Astrocyte (in vitro differentiated cells and primary cell): ENCODE measurements at regions not wholly inside any gene's neighbourhood (a gene's known extent, or its start where the extent isn't known, plus 50 kb on each side); places are given as distances from the start of the nearest gene placed in this dataset.

Experiments
- DNase-seq: peaks from one replicate; pipeline ENCODE4 v3.0.0-alpha.2; 2010; ENCODE audit warnings: low read depth
- FAIRE-seq: peaks from 2 replicates; lab custom pipeline; 2011; peaks lifted over from hg19 to GRCh38; lab: Jason Lieb, UNC
- H2AFZ ChIP-seq: 2 replicates; pipeline ENCODE4 v1.6.0; 2012; ENCODE audit warnings: low read depth, low read length, inconsistent platforms
- H3K27ac ChIP-seq: 2 replicates; pipeline ENCODE4 v1.5.1; 2011; ENCODE audit warnings: low read depth, low read length, inconsistent platforms
- H3K27me3 ChIP-seq: 2 replicates; pipeline ENCODE4 v1.6.0; 2011; ENCODE audit warnings: low read length, inconsistent platforms; ENCODE audit not compliant: insufficient read depth
- H3K36me3 ChIP-seq: 2 replicates; pipeline ENCODE4 v1.5.1; 2011; ENCODE audit warnings: low read length, inconsistent platforms; ENCODE audit not compliant: insufficient read depth
- H3K4me1 ChIP-seq: 2 replicates; pipeline ENCODE4 v1.5.1; 2011; ENCODE audit warnings: low read length, inconsistent platforms; ENCODE audit not compliant: insufficient read depth
- H3K4me2 ChIP-seq: 2 replicates; pipeline ENCODE4 v1.6.0; 2012; ENCODE audit warnings: low read length, inconsistent platforms
- H3K4me3 ChIP-seq: 2 replicates; pipeline ENCODE4 v1.5.1; 2011; ENCODE audit warnings: low read depth, mild to moderate bottlenecking, low read length, inconsistent platforms; ENCODE audit not compliant: insufficient read depth
- H3K79me2 ChIP-seq: 2 replicates; pipeline ENCODE4 v1.6.0; 2012; ENCODE audit warnings: mild to moderate bottlenecking, low read length, inconsistent platforms; ENCODE audit not compliant: insufficient read depth
- H3K9ac ChIP-seq: 2 replicates; pipeline ENCODE4 v1.6.0; 2012; ENCODE audit warnings: mild to moderate bottlenecking, low read length, inconsistent platforms
- H3K9me3 ChIP-seq: 2 replicates; pipeline ENCODE4 v1.5.1; 2012; ENCODE audit warnings: low read depth, mild to moderate bottlenecking, low read length, inconsistent platforms; ENCODE audit not compliant: insufficient read depth
- H4K20me1 ChIP-seq: 2 replicates; pipeline ENCODE4 v1.6.0; 2012; ENCODE audit warnings: low read length, inconsistent platforms; ENCODE audit not compliant: insufficient read depth
- H3K27ac Mint-ChIP-seq: one replicate; pipeline ENCODE4 v1.8.0; 2021; ENCODE audit warnings: mild to moderate bottlenecking, mixed read lengths; ENCODE audit not compliant: unreplicated experiment
- H3K27me3 Mint-ChIP-seq: one replicate; pipeline ENCODE4 v1.8.0; 2021; ENCODE audit warnings: low read depth, mixed read lengths; ENCODE audit not compliant: unreplicated experiment
- H3K36me3 Mint-ChIP-seq: one replicate; pipeline ENCODE4 v1.8.0; 2021; ENCODE audit warnings: low read depth, mixed read lengths; ENCODE audit not compliant: unreplicated experiment
- H3K4me1 Mint-ChIP-seq: one replicate; pipeline ENCODE4 v1.8.0; 2021; ENCODE audit warnings: low read depth, mixed read lengths; ENCODE audit not compliant: unreplicated experiment
- H3K4me3 Mint-ChIP-seq: one replicate; pipeline ENCODE4 v1.8.0; 2021; ENCODE audit warnings: mild to moderate bottlenecking, moderate library complexity, mixed read lengths; ENCODE audit not compliant: unreplicated experiment
- H3K9me3 Mint-ChIP-seq: one replicate; pipeline ENCODE4 v1.8.0; 2021; ENCODE audit warnings: mild to moderate bottlenecking, mixed read lengths; ENCODE audit not compliant: unreplicated experiment
- EZH2 ChIP-seq: IDR thresholded peaks from 2 replicates; pipeline ENCODE4 v1.6.1; 2012; ENCODE audit warnings: mild to moderate bottlenecking, low read length, inconsistent platforms; ENCODE audit not compliant: insufficient read depth
- TF ChIP-seq, protein P1 (sequence below): IDR thresholded peaks from 2 replicates; pipeline ENCODE4 v1.5.1; 2011; ENCODE audit warnings: low read depth, mild to moderate bottlenecking, inconsistent platforms, low read length, moderate library complexity; ENCODE audit not compliant: insufficient read depth

DNA sequence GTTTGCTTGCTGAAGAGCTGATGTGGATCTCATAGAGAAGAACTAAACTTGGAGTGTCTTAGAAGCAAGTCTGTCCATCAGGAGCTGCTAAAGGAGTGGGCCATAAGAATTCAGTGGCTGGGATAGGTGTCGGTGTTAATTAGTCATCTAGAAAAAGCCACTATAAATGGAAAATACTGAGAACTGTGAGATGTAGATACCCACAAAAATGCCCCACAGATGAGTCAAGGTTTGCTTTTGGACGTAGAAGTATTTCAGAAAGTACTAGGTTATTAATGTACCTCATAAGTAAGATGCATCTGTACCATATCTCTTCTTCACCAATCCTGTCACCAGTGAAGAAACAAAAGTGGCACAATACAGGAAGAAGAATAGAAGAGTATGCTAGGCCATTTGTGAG lies 530.9 kb upstream of the TGFBR2 start:
- Mint-ChIP-seq H3K27me3 (peaks cover 1% of the 10 kb centered on the region), H3K36me3 (no peaks in the 10 kb centered on the region), H3K4me1 (peaks cover 4% of the 10 kb centered on the region), H3K9me3 (peaks cover 7% of the 10 kb centered on the region), H3K27ac (peak overlapping the region; percentile 19), H3K4me3 (no peak overlapping the region)
- Histone ChIP-seq H3K27me3 (no peaks in the 10 kb centered on the region), H3K27ac (no peak overlapping the region), H4K20me1 (no peaks in the 10 kb centered on the region), H3K9ac (no peak overlapping the region), H3K4me1 (no peaks in the 10 kb centered on the region), H3K4me3 (no peak overlapping the region), H3K4me2 (no peak overlapping the region), H3K9me3 (no peaks in the 10 kb centered on the region), H3K36me3 (no peaks in the 10 kb centered on the region), H2AFZ (no peak overlapping the region), H3K79me2 (no peaks in the 10 kb centered on the region)
- no peak for TF ChIP-seq EZH2
- FAIRE-seq (no peak), DNase-seq (peak; percentile 29)

DNA sequence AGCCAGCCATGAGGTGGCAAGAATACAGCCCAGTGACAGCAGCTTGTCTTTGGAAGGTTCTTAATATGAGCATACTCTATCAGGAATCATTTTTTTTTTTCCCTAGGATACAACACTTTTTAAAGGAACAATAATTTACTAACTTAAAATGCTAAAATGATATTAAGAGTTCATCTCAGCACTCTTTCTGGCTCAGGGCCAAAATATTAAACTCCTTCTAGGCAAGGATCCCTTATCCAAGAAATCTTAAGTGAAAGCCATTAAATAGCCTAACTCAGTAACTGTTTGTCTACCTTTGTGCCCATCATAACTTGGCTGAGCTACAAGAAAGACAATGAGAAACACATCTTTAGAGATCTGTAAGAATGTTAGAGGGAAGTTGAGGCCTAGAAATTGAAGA lies 529.5 kb upstream of the TGFBR2 start:
- no peaks in the 10 kb centered on the region for H3K27me3 ChIP-seq
- H3K9ac ChIP-seq = no peak overlapping the region
- no peak for FAIRE-seq
- no peaks in the 10 kb centered on the region for H3K79me2 ChIP-seq
- no peak overlapping the region for H2AFZ ChIP-seq
- H3K4me3 Mint-ChIP-seq = no peak overlapping the region
- H3K27me3 Mint-ChIP-seq = peaks cover 7% of the 10 kb centered on the region
- no peaks in the 10 kb centered on the region for H3K36me3 ChIP-seq
- H3K4me1 ChIP-seq = no peaks in the 10 kb centered on the region
- no peaks in the 10 kb centered on the region for H4K20me1 ChIP-seq
- peaks cover 4% of the 10 kb centered on the region for H3K4me1 Mint-ChIP-seq
- H3K4me2 ChIP-seq = no peak overlapping the region
- no peak overlapping the region for H3K4me3 ChIP-seq
- no peak overlapping the region for H3K27ac Mint-ChIP-seq
- H3K27ac ChIP-seq = no peak overlapping the region
- peaks cover 7% of the 10 kb centered on the region for H3K9me3 Mint-ChIP-seq
- H3K9me3 ChIP-seq = no peaks in the 10 kb centered on the region
- DNase-seq = no peak
- no peaks in the 10 kb centered on the region for H3K36me3 Mint-ChIP-seq
- TF ChIP-seq, protein P1, sequence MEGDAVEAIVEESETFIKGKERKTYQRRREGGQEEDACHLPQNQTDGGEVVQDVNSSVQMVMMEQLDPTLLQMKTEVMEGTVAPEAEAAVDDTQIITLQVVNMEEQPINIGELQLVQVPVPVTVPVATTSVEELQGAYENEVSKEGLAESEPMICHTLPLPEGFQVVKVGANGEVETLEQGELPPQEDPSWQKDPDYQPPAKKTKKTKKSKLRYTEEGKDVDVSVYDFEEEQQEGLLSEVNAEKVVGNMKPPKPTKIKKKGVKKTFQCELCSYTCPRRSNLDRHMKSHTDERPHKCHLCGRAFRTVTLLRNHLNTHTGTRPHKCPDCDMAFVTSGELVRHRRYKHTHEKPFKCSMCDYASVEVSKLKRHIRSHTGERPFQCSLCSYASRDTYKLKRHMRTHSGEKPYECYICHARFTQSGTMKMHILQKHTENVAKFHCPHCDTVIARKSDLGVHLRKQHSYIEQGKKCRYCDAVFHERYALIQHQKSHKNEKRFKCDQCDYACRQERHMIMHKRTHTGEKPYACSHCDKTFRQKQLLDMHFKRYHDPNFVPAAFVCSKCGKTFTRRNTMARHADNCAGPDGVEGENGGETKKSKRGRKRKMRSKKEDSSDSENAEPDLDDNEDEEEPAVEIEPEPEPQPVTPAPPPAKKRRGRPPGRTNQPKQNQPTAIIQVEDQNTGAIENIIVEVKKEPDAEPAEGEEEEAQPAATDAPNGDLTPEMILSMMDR = no peak
- no peak for TF ChIP-seq EZH2

DNA sequence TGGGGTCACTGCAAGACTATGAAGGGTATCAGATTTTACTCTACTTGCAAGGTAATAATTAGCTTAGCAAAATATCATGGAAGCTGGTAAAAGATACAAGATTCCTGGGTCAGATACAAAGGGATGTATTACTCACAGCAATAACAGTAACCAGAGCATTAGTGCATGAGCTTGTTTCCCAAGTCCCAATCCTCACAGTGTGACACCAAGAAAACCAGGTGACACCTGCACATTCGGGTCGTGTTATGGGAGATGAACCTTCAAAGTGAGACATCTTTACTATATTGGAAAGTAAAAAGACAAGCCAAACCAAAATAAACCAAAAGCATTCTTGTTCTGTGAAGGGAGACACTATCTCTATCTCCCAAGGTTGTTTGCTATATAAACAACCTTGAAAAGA lies 528.7 kb upstream of the TGFBR2 start:
- Histone ChIP-seq H3K4me2 (no peak overlapping the region), H3K4me1 (no peaks in the 10 kb centered on the region), H3K9me3 (no peaks in the 10 kb centered on the region), H2AFZ (no peak overlapping the region), H4K20me1 (no peaks in the 10 kb centered on the region), H3K36me3 (no peaks in the 10 kb centered on the region), H3K27ac (no peak overlapping the region), H3K4me3 (no peak overlapping the region), H3K9ac (no peak overlapping the region), H3K79me2 (no peaks in the 10 kb centered on the region), H3K27me3 (no peaks in the 10 kb centered on the region)
- DNase-seq (no peak), FAIRE-seq (no peak)
- Mint-ChIP-seq H3K9me3 (peaks cover 7% of the 10 kb centered on the region), H3K4me1 (peaks cover 4% of the 10 kb centered on the region), H3K4me3 (no peak overlapping the region), H3K27ac (no peak overlapping the region), H3K27me3 (peaks cover 15% of the 10 kb centered on the region), H3K36me3 (no peaks in the 10 kb centered on the region)
- TF ChIP-seq, protein P1 = no peak
- no peak for TF ChIP-seq EZH2
